HCT116 (cell line): ENCODE measurements at regions not wholly inside any gene's neighbourhood (a gene's known extent, or its start where the extent isn't known, plus 50 kb on each side); places are given as distances from the start of the nearest gene placed in this dataset.

Experiments
- ATAC-seq: fragments of 200-7000 bp; cut with Tn5 transposase; 2 replicates; pipeline ENCODE4 v1.9.1; 2020; ENCODE audit warnings: mild to moderate bottlenecking, moderate library complexity
- BruUV-seq: library from RNA; stranded (reverse); fragments of 400-500 nt; replicated peaks from 2 replicates; lab custom pipeline; 2021; lab: Mats Ljungman, UMichigan
- CTCF ChIA-PET: fragments of 300-600 bp; sonication (Branson Sonifier 250); formaldehyde crosslinking; loops from one replicate; lab custom pipeline; 2021; ENCODE audit warnings: antibody characterized with exemption; lab: Charles Lee
- POLR2A ChIA-PET: fragments of 300-600, 350-600 bp; sonication (Branson Sonifier 250); formaldehyde crosslinking; loops from one replicate; lab custom pipeline; 2021; ENCODE audit warnings: antibody characterized with exemption; lab: Charles Lee
- RAD21 ChIA-PET, 2 experiments: fragments of 300-600 bp; sonication (Branson Sonifier 250); formaldehyde crosslinking; loops; one replicate each; lab custom pipeline; 2023; ENCODE audit warnings: low total read pairs in 2 of 2; ENCODE audit not compliant: uncharacterized antibody in 2 of 2, unreplicated experiment in 2 of 2, low non-redundant PET in 1 of 2; lab: Charles Lee
- DNase-seq: peaks from one replicate; pipeline ENCODE4 v3.0.0-alpha.2; 2010; ENCODE audit warnings: low read depth, low spot score
- H2AFZ ChIP-seq: fragments of 200-600 bp; shearing (Covaris generic), sonication (generic); 2 replicates; pipeline ENCODE4 v1.6.1; 2017; ENCODE audit warnings: low read depth, mixed run types, mixed read lengths, antibody characterized with exemption, low read length; ENCODE audit not compliant: poor library complexity, severe bottlenecking
- H3K27ac ChIP-seq: 2 replicates; pipeline ENCODE4 v1.5.1; 2012; ENCODE audit warnings: low read depth, low read length
- H3K27me3 ChIP-seq: fragments of 200-600 bp; sonication (generic); 2 replicates; pipeline ENCODE4 v1.6.1; 2016; ENCODE audit warnings: mixed run types, low read length, mixed read lengths; ENCODE audit not compliant: insufficient read depth
- H3K36me3 ChIP-seq, 2 experiments: fragments of 200-500 bp in 1 of 2; fragments of 200-600 bp in 1 of 2; sonication (Bioruptor generic) in 1 of 2; sonication (generic) in 1 of 2; 2 replicates each; pipeline versions ENCODE4 v1.5.1 to v1.6.1; 2014 to 2016; ENCODE audit warnings: low read length in 2 of 2, inconsistent platforms in 1 of 2, mixed read lengths in 1 of 2, mixed run types in 1 of 2; ENCODE audit not compliant: insufficient read depth in 2 of 2, control insufficient read depth in 1 of 2
- H3K4me1 ChIP-seq, 2 experiments: fragments of 200-600 bp in 1 of 2; sonication (generic) in 1 of 2; 2 replicates each; pipeline versions ENCODE4 v1.5.1 to v1.6.1; 2012 to 2017; ENCODE audit warnings: low read length in 2 of 2, inconsistent platforms in 1 of 2, mild to moderate bottlenecking in 1 of 2, mixed read lengths in 1 of 2, mixed run types in 1 of 2, moderate library complexity in 1 of 2; ENCODE audit not compliant: insufficient read depth in 2 of 2, control insufficient read depth in 1 of 2
- H3K4me2 ChIP-seq: fragments of 200-600 bp; sonication (generic); 2 replicates; pipeline ENCODE4 v1.6.1; 2017; ENCODE audit warnings: mixed run types, low read length, mixed read lengths
- H3K4me3 ChIP-seq, 2 experiments: fragments of 200-600 bp in 1 of 2; sonication (generic) in 1 of 2; replicated peaks in 1 of 2; 2 replicates each; pipeline ENCODE4 v1.5.1; 2011 to 2016; ENCODE audit warnings: low read length in 2 of 2, control low read depth in 1 of 2, low read depth in 1 of 2, mild to moderate bottlenecking in 1 of 2, mixed read lengths in 1 of 2, mixed run types in 1 of 2
- H3K79me2 ChIP-seq: fragments of 200-600 bp; sonication (generic); 2 replicates; pipeline ENCODE4 v1.6.1; 2017; ENCODE audit warnings: mild to moderate bottlenecking, mixed run types, low read length, moderate library complexity, mixed read lengths; ENCODE audit not compliant: insufficient read depth
- H3K9ac ChIP-seq: fragments of 200-600 bp; sonication (generic); 2 replicates; pipeline ENCODE4 v1.6.1; 2016; ENCODE audit warnings: low read length, mixed read lengths
- H3K9me2 ChIP-seq: fragments of 200-600 bp; sonication (generic), shearing (Covaris generic); 2 replicates; pipeline ENCODE4 v1.6.1; 2017; ENCODE audit warnings: mixed run types, mild to moderate bottlenecking, moderate library complexity; ENCODE audit not compliant: insufficient read depth
- H3K9me3 ChIP-seq, 2 experiments: fragments of 200-500 bp in 1 of 2; fragments of 200-600 bp in 1 of 2; sonication (Bioruptor generic) in 1 of 2; sonication (generic) in 1 of 2; 2 replicates each; pipeline ENCODE4 v1.6.1; 2014 to 2017; ENCODE audit warnings: low read length in 2 of 2, mixed read lengths in 2 of 2, inconsistent platforms in 1 of 2, low read depth in 1 of 2, mild to moderate bottlenecking in 1 of 2, mixed run types in 1 of 2, moderate library complexity in 1 of 2; ENCODE audit not compliant: control insufficient read depth in 1 of 2, insufficient read depth in 1 of 2
- H4K20me1 ChIP-seq: fragments of 200-600 bp; sonication (generic), shearing (Covaris generic); 2 replicates; pipeline ENCODE4 v1.6.1; 2017; ENCODE audit warnings: mixed run types, mild to moderate bottlenecking, moderate library complexity; ENCODE audit not compliant: insufficient read depth
- ATF3 ChIP-seq: IDR thresholded peaks from 2 replicates; pipeline ENCODE4 v1.6.1; 2012
- EZH2phosphoT487 ChIP-seq: fragments of 200-600 bp; IDR thresholded peaks from 2 replicates; pipeline ENCODE4 v1.6.1; 2018; ENCODE audit warnings: antibody characterized with exemption, borderline replicate concordance
- FOSL1 ChIP-seq: IDR thresholded peaks from 2 replicates; pipeline ENCODE4 v1.6.1; 2012; ENCODE audit warnings: low read depth
- POLR2A ChIP-seq: IDR thresholded peaks from 2 replicates; pipeline ENCODE4 v1.7.0; 2011; ENCODE audit warnings: borderline replicate concordance; ENCODE audit not compliant: insufficient read depth, insufficient read length; ENCODE audit errors: extremely low read depth
- REST ChIP-seq: IDR thresholded peaks from 2 replicates; pipeline ENCODE4 v1.6.1; 2012; ENCODE audit warnings: low read depth
- SIN3A ChIP-seq: IDR thresholded peaks from 2 replicates; pipeline ENCODE4 v1.6.1; 2012; ENCODE audit warnings: low read depth
- SRF ChIP-seq: IDR thresholded peaks from 2 replicates; pipeline ENCODE4 v1.6.1; 2012; ENCODE audit warnings: low read depth
- ZFX ChIP-seq: fragments of 450-650 bp; IDR thresholded peaks from 2 replicates; pipeline ENCODE4 v1.6.1; 2017
- ZNF274 ChIP-seq: fragments of 200-500 bp; sonication (Bioruptor generic); IDR thresholded peaks from 2 replicates; pipeline ENCODE4 v1.6.1; 2014; ENCODE audit warnings: mild to moderate bottlenecking, low read depth, low read length, inconsistent platforms
- intact Hi-C: fragments of 100-400 bp; cut with micrococcal nuclease; formaldehyde crosslinking; loops from 2 replicates; pipeline ENCODE4 v1.10.0; 2022

GRCh38 chr2:160943414-160943813 lies 216.8 kb upstream of the TANK start:
- Histone ChIP-seq H3K4me1 (no peaks in the 10 kb centered on the region), H2AFZ (no peak overlapping the region), H3K36me3 (no peaks in the 10 kb centered on the region), H3K27me3 (no peaks in the 10 kb centered on the region), H3K9me3 (no peaks in the 10 kb centered on the region), H3K9me2 (no peaks in the 10 kb centered on the region; the same call in 1 of the 2 replicates), H3K9ac (no peak overlapping the region), H3K79me2 (no peaks in the 10 kb centered on the region), H3K4me2 (no peak overlapping the region), H4K20me1 (no peaks in the 10 kb centered on the region), H3K4me3 (no peak overlapping the region), H3K27ac (no peak overlapping the region)
- ChIA-PET RAD21 (no interaction called here), CTCF (interaction anchor here (1.2 kb wide), 1 partner anchor 50 kb away, joined by 3 read pairs; no protein-coding TSS in a partner anchor), POLR2A (no interaction called here)
- intact Hi-C loops = no loop called here
- TF ChIP-seq ZFX = no peak
- TF ChIP-seq REST = no peak
- no peak for TF ChIP-seq SRF
- TF ChIP-seq POLR2A = no peak
- no peak for TF ChIP-seq FOSL1
- no peak for TF ChIP-seq ATF3
- TF ChIP-seq EZH2phosphoT487 = no peak
- no peak for TF ChIP-seq SIN3A
- TF ChIP-seq ZNF274 = no peak
- DNase-seq (no peak), ATAC-seq (no peak)
- BruUV-seq = no TSS peak
